HG03097 (cell line): ENCODE measurements at regions not wholly inside any gene's neighbourhood (a gene's known extent, or its start where the extent isn't known, plus 50 kb on each side); places are given as distances from the start of the nearest gene placed in this dataset.

ENCODE experiments used
- ATAC-seq: cut with Tn5 transposase; IDR thresholded peaks from one replicate; pipeline ENCODE4 v1.9.1; 2021; ENCODE audit not compliant: unreplicated experiment, low FRiP score

DNA sequence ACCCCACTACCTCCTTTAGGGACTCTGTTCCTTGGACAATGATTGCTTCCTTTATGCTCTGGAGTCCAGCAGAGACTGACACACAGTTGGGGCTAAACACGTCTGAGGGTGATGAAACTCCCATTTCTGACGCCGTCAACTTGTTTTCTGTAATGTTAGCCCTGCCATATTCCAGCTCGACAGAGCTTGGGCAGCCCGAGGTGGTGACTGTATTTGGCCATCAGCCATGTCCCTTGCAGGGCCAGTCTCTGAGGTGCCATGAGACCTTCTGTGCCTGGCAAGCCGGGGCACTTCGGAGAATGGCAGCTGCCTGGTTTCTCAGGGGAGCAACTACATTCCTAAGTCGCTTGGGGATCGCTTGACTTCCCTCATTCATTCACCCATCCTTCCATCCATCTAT lies 278.9 kb upstream of the TNRC6C start:
- ATAC-seq: no peak

DNA sequence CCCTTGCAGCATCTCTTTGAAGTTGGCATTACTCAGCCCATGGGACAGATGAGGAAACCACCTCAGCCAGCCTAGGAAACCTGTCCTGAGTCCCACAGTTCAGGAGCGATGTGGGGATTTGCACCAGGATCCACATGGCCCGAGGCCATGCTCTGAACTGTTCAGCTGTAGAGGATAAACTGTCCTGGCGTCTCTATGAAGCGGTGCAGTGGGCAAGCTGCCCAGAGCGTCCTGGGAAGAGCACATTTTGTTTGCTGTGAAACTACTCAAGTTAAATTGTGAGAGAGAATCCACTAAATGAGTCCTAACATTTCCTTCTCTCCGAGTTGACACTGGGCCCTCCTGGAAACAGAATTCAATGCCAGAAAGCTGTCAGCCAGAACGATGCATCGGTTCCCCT lies 276.6 kb upstream of the TNRC6C start:
- ATAC-seq: no peak

DNA sequence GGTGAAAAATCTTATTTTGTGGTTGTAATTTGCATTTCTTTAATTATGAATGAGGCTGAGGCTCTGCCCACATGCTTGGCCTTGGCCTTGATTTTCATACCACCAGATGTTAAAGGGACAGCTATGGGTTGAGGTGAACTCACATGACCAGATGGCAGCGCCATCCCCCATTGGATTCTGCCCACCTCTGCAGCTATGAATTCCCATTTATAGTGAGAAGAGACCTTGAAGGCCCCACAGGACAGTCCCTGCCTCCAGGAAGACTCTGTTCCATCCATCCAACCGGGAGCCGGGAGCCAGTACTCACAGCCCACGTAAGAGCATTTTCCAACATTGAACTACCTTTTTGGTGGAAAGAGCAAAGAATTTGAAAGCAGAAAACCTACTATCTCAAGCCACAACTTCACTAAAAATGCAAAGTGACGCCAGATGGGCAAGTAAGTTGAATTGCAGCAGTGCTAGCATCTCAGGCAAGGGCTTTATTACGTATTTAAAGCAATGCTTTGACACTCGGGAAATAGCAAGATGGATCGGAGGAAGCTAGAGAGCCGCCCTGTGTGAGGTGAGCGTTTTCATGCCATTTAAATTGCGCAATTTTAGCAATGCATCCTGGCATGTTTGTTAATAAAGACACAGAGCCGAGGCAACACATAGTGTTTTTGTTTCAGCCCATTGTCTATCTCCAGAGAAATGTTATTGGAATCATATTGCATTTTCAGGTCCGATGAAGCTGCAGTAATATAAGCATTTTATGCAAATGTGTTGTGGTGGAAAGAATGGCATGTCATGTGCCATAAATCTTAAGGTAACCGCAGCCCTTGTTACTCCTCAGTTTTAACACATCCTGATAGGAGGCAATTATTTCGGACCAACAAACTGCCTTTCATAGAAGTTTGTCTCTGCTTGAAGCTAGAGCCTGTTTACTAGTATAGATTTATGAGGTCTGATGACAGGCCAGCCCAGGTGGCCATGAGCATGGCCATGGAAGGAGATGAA lies 273.4 kb upstream of the TNRC6C start:
- ATAC-seq: no peak

DNA sequence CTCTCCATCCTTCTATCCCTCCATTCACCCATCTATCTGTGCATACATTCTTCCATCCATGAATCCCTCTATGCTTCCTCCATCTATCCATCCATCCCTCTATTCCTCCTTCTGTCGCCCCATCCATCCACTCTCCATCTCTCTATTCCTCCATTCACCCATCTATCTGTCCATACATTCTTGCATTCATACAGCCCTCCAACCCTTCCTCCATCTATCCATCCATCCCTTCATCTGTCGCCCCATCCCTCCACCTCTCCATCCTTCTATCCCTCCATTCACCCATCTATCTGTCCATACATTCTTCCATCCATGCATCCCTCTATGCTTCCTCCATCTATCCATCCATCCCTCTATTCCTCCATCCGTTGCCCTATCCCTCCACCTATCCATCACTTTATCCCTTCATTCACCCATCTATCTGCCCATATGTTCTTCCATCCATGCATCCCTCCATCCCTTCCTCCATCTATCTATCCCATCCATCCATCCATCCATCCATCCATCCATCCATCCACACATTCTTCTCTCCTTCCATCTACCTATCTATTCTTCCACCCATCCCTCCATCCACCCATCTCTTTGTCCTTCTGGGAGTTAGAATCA lies 272.5 kb upstream of the TNRC6C start:
- no peak for ATAC-seq

DNA sequence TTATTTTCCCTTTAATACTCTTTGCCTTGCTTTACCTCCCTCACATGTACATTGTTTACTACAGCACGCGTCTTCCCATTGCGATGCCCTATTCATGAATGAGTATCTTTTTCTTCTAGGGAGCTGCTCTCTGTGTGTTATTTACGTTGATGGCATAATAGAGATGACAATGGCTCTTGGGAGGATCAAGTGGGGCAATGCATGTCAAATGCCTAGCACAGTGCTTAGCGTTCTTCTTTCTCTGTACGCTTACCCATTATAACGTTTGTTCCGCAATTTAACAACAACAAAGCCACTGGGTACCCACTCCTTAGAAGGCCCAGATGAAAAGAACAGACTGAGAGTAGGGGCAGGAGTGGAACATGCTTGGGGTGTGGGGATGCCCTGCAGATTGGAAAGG lies 271.6 kb upstream of the TNRC6C start:
- no peak for ATAC-seq

DNA sequence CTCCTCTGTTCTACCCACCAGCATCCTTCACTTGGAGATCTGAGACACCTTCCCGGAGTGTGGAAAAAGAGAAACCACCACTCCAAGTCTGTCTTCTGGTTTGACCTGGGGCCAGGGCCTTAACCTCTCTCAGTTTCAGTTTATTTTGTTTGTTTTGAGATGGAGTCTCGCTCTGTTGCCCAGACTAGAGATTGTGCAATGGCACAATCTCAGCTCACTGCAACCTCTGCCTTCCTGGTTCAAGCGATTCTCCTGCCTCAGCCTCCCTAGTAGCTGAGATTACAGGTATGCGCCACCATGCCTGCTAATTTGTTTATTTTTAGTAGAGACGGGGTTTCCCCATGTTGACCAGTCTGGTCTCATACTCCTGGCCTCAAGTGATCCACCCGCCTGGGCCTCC lies 271.1 kb upstream of the TNRC6C start:
- no peak for ATAC-seq

DNA sequence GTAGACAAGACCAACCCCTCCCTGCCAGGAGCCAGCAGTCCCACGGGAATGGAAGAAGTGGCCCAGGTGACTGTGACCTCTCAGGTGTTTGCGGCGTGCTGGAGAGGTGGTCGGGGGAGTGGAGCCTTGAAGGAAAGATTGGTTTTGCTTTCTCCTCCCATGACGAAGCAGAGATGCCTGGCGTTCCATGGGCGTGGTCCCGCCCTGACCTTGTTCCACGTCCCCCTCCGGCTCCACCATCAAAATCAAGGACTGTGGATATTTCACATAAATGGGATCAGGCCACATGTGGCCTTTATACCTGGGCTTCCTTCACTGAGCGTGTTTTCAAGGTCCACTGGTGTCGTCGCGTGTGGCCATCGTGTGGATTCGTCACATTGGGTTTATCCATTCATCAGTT lies 270.6 kb upstream of the TNRC6C start:
- ATAC-seq: no peak

DNA sequence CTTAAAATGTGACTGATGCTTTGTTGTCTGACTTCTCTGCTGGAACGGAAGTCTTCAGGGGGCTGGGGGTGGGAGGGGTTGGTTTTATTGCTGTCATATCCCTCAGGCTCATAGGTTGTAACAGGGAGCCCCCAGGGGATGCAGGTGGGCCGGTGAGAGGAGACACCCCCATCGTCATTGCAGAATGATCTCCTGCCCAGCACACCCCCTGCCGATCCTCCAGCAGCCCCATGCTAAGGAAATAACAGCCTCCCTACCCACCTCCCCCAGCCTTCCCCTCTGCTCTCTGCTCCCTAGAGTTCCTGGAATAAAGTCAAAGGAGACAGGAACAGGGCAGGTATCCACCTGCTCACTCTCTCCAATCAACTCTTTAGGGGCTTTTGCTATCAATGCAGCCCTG lies 270.1 kb upstream of the TNRC6C start:
- no peak for ATAC-seq

DNA sequence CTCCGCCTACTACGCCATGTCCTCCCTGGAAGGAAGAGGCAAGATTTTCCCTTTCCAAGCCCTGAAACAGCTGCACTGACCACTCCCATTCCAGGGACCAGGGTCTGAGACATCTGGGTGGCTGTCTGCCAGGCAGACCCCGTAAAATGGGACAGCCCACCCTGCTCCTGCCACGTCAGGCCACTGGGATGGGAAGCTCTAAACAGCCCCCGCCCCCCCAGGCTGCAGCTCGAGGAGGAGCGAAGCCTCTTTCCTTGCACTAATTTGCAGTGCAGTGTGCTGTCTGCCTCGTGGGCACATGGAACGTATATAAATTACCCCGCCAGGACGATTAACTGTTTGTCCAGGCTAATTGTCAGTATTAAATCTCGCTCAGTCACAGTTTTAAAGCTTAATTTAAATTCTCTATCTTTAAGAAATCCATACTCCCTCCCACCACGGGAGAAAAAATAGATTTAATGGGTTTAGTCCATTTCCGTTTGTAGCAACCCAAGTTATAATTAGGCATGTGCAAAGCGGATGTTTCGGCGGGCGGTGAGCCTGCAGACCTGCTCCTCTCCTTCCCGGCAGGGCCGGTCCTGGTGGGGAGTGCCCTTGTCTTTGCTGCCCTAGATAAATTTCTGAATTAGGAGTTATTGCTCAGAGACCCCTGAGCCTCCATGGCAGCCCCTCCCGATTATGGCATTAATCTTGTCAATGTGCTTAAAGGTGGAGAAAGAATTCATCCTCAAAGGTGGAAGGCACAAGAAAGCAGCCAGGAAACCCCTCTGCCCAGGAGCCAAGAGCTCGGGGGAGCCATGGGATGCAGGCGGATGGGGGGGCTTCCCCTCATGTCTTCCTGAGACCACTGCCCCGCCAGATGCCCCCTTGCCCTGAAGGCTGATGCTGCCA lies 268.0 kb upstream of the TNRC6C start:
- ATAC-seq: no peak

DNA sequence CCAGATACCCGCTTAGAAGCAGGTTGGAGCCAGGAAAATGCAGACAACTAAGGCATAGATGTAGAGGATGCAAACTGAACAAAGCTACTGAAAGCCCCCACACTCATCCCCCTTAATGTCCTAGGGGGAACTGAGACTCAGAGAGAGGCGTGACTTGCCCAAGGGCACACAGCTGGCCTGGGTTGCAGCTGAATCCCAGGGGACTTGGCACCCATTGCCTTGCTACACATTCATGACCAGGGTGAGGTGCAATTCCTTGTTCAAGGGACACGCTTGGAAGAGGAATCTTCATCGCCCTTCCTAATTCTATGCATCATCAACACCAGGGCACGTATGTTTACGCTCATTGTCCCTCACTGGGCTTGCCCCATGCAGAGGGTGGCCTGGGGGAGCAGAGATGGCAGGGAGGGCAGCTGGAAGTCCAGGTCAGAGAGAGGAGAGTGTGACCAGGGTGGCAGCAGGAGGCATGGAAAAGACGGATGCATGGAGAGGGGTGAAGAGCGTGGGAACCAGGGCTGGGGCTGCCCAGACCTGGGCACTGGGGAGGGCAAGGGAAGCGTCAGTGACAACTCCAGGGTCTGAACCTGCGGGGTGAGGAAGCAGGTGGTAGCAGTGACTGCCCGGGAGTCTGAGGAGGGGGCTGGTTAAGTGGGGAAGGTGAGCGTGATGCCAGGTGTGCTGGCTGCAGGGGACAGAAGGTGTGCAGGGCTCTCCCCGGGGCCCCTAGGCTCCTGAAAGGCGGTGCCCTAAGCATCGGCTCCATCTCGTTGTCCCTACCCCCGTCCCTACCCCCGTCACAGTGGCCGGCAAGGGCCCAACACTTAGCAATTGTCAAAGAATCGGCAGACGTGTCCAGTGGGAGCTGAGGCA lies 267.1 kb upstream of the TNRC6C start:
- no peak for ATAC-seq

DNA sequence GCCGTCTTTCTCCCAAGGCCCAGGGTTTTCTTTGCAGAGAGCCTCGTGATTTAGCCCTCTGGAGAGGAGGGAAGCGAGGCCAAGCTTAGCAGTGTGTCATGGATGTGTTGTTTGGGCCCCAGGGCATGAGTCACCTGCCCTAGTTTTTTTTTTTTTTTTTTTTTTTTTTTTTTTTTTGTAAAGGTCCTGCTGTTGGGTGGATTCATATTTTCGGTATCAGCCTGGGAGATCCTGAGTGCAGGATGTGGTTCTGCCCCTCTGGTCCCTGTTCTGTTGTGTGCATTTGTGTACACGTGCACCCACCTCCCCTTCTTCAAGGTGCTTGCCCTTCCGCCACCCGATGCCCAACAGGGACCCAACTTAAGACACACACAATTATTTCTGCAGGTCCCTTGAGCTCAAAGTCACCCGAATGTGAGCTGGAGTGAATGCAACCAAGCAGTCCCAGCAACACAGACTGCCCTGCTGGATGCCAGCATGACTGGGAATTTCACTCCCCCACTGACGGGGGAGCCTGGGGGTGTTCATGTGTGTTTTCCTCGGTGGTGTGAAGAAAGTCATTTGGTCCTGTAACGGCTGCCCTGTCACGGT lies 265.8 kb upstream of the TNRC6C start:
- no peak for ATAC-seq

DNA sequence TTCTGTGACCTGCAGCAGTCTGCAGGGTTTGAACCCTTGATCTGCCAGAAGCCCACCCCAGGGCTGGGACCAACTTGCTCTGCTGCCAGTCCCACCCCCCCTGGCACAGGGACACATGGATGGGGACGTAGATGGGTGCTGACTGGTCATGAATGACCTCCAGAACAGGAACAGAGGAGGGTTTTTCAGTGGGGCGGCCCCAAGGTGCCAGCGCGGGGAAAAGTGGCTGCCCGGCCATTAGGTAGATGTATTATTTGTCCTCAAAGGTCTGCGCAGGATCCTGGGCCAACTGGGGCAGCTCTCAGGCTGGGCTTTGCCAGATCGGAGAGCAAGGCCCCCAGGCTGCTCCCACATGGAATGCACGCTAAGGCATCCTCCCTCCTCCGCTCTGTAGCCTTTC lies 265.2 kb upstream of the TNRC6C start:
- no peak for ATAC-seq

DNA sequence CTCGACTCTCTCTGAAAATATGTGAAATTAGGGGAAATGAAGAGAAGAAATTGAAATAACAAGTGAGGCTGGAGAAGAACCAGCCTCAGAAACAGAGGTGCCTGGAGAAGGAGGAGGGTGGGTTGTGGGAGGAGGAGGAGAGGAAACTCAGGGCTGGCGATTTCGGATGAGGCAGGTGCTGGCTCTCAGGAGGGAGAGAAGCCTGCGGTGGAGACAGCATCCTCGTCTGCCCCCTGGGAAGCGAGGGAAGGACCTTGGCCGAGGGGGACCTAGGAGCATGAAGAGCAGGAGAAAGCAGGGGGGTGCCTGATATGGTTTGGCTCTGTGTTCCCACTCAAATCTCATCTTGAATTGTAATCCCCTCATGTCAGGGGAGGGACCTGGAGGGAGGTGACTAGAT lies 264.7 kb upstream of the TNRC6C start:
- no peak for ATAC-seq

DNA sequence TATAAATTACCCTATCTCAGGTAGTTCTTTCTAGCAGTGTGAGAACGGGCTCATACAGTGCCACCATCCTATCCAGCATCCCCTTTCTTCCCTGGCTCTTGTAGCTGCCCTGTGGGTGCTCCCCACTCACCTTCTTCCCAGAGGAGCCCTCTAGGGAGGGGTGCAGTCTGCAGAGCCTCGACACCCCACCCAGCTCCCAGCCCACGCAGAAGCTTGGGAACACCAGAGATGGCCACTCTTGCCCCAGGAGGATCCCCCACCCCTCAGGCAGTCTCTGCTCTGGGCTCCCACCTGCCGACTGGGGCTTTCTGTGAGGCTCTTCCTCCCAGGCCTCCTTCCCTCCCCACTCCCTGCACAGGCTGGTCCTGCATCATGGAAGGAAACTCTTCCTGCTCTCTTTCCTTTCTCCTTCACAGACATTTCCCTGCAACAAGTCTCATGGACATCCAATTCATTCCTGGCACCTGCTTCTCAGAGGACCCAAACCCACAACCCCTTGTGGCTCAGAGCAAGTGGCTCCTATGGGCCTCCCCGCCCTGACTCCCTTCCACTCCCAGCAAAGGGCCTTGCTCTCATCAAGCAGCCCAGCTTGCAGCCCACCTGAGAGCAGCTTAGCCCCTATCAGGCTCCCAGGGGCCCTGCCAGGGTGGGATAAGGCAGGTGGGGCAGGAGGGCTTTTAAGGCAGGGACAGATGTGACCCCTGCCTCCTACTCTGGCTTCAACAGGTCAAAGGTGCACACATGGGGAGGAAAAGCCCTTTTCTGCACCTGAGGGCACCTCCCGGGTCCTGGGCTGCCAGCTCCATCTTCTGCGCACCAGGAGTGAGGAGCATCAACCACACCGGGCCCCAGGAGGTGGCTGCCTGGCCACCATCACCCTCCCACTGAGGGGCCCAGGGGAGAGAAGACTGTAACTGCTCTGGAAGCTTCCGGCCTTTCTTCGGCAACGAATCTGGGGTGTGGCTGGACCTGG lies 263.8 kb upstream of the TNRC6C start:
- no peak for ATAC-seq

DNA sequence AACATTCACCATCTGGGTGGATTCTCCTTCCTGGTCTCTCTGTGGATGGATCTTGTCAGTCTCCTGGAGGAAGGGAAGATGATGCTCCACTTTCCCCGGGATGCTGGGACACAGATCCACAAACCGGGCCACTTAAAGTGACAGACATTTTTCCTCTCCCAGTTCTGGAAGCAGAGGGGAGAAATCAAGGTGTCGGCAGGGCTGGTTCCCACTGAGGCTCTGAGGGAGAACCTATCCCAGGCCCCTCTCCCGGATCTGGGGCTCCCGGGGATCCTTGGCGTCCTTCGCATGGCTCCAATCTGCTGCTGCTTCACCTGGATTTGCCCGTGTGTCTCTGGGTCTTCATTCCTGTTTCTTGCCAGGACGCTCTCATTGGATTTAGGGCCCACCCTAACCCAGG lies 263.1 kb upstream of the TNRC6C start:
- no peak for ATAC-seq

DNA sequence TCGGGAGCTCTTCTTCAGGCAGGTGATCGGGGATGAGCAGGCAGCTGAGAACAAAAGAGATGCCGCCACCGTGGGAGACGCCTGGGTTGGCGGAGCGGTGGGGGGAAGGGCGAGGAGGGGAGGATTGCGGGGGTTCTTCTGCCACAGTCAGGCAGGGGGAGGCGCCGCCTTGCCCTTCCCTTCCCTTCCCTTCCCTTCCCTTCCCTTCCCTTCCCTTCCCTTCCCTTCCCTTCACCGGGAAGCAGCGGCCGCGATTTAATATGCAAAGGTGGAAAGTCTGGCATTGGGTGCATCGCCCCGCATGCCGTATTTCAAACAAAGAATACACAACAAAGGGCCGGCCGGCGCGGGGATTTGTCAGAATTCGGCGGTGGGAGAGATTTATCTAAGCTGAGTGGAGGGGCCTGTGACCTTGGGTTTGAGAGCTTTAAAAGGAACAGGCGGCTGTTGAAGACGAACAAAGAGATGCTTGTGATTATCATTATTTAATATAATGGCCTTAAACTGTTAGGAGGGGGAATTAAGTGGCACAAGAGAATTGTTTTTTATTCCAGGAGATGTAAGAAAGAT lies 262.3 kb upstream of the TNRC6C start:
- ATAC-seq: no peak

DNA sequence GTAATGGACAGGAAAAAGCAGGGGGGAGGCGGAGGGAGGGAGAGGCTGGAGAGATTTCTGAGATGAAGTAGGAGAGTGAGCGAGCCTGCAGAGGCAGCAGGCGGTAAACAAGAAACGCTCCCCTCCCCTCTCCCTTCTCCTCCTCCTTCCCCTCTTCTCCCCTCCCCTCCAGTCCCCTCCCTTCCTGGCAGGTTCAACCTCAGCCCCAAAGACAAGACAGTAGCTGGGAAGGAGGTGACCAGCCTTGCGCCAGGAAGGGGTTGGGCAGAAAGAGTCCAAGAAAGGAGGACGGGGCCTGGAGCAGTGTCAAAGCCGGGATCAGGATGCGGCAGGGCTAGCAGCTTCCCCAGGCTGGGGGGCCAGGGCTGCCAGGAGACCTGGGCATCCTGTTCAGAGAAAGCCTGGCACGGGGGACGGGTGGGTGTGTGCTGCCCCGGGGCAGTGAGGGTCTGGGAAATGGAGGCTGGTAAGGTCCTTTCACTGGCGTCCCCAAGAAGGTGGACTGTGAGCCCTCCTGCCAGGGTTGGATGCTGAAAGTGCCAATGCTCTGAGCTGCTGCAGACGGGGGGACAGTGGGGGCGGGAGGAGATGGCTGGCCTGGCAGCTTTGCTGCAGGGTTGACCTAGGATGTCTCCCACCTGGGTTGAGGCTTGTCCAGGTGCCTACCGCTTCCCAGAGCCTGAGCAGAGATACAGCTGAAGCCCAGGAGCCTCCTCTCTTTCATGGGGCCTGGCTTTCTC lies 261.6 kb upstream of the TNRC6C start:
- no peak for ATAC-seq
